COLO668 (cell line): ENCODE measurements at regions not wholly inside any gene's neighbourhood (a gene's known extent, or its start where the extent isn't known, plus 50 kb on each side); places are given as distances from the start of the nearest gene placed in this dataset.

Experiments
- DNase-seq: peaks from one replicate; lab custom pipeline; 2025; ENCODE audit not compliant: unreplicated experiment; lab: John Stamatoyannopoulos, UW

DNA sequence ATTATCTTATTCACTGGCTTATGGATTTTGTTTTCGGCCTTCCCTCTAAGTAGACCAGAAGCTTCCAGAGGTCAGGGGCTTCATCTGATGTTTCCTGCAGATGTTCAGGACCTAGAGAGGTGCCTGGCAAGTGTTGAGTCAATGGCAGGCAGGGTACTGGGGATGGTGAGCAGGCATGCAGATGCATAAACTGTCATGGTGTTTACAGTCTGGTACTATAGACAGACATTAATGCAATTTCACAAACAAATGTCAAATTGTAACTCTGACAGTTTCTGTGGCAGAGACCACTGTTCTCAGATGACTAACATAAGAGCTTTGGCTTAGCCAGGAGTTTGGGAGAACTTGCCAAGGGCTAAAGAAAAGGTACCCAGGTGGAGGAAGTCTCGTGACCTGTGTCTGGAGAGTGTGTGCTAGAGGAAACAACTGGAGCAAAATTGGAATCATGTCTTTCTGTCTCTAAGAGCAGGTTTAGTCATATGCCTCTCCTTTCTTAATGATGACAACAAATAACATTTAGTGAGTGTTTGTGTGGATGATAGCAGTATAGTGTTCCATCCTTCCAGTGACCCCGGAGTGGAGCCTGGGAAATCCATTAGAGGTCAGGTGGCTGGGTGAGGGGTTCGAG is 53.7 kb upstream of the TRAK1 start:
- no peak for DNase-seq

GRCh38 chr3:42036483-42036823 is 54.7 kb upstream of the TRAK1 start:
- DNase-seq = no peak

GRCh38 chr3:42035816-42036482 is 55.2 kb upstream of the TRAK1 start:
- DNase-seq = no peak

- DNase-seq = no peak
These were observed 56.1 kb upstream of the TRAK1 start for GRCh38 chr3:42035007-42035406.

- DNase-seq = no peak
These were observed 57.4 kb upstream of the TRAK1 start for GRCh38 chr3:42033741-42034140.

DNA sequence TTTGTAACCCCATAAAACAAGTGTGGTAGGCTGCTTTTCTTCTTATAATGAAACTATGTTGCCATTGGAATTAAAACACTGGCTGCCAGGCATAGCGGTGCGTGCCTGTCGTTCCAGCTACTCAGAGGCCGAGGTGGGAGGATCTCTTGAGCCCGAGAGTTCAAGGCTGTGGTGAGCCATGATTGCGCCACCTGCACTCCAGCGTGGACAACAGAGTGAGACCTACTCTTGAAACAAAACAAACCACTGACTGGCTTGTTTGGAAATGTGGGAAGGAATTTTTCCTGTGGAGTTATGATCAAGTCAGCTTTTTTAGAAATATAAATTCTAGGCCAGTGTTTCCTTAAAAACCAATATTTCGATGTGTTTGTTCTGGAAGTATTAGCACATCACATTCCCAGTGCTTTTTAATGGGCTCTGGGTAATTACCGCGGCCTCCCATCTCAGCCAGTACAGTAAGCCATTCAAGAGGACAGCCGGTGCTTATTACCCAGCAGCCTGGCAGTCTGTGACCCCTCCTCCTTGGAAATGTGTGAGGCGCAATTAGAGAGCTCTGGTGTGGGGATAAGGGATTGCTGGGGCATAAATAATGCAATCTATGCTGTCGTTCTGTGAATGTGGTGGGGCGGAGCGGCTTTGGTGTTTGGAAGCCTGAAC is 58.3 kb upstream of the TRAK1 start:
- DNase-seq = no peak

GRCh38 chr3:42031808-42032480 is 59.2 kb upstream of the TRAK1 start:
- no peak for DNase-seq

GRCh38 chr3:42028474-42028873 is 62.7 kb upstream of the TRAK1 start:
- no peak for DNase-seq

GRCh38 chr3:42027571-42027970 is 63.6 kb upstream of the TRAK1 start:
- no peak for DNase-seq

DNA sequence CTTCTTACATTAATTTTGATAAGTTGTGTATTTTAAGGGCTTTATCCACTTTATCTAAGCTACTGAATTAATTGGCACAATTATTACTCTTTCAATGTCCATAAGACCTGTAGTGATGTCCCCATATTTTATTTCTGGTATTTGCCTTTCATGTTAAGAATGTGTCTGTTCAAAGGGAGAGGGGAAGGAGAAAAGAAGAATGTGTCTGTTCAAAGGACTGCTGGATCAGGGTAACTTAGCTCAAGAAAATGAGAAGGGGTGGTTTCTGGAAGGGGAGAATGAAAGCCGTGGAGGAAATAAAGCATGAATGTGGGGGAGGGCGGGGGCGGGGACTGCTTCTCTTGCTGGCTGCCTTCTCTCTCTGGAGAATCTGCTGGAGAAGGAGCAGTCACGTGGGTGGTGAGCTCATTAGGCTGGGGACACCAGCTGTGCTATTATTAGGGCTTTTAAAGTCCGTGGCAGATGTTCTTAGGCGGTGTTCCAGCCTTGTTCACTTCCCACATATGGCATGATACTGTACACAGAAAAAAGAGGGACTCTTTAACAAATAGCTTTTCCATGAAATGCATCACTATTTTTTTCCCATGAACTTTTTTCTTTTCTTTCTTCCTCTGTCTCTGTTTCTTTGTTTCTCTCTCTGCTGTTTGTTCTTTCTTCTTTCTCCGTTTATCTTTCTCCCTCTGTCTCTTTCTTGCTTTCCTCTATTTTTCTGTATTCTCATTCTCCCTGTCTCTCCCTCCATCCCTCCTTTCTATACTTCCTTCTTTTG is 63.7 kb upstream of the ULK4 start:
- DNase-seq = peak; percentile 71

GRCh38 chr3:42024591-42025351 is 62.9 kb upstream of the ULK4 start:
- DNase-seq = no peak

GRCh38 chr3:42023380-42023779 is 61.5 kb upstream of the ULK4 start:
- no peak for DNase-seq

- DNase-seq = no peak
These were observed 60.5 kb upstream of the ULK4 start for GRCh38 chr3:42022355-42022754.

DNA sequence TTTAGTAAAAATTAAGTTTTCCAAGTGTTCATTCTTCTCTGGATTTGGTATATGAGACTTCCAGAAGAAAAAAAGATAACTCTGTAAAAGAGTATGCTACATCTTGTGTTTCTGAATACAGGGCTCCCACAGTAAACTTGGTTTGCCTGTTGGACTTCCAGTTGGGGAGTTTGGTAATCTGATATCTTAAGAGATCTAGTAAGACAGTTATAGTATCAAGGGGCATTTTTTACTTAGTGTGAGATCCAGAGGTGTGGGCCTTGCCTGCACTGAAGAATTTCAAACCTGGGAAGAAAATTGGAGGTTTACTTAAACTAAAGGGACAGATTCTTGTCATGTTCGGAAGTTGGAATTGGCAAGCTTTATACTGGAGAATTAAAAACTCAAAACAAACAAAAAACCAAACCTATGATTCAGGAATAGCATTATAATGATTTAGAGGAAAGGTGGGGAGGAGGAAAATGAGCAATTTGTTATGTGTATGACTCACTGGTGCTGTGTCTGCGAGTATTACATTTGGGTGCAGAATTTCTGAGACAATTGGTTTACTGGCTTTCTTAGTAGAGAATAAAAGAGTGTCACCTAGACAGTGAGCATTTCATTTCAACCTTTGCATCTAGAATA is 58.9 kb upstream of the ULK4 start:
- no peak for DNase-seq

DNA sequence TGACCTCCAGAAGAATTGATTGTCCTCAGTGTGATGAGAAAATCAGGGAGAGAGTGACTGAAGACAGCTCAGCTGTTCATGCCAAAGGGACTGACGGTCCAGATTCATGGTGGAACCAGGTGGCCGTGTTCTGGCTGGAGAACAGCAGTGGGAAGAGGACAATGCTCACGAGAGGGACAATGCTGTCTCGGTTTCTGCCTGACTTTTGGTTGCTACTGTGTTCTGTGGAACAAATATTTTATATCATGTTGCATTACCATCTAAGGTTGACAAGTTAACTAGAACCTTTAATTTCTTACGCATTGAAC is 58.0 kb upstream of the ULK4 start:
- DNase-seq = no peak

- DNase-seq = no peak
These were observed 57.4 kb upstream of the ULK4 start for GRCh38 chr3:42019144-42019952.

- peak; percentile 34 for DNase-seq
These were observed 53.1 kb upstream of the ULK4 start for GRCh38 chr3:42014921-42015533.

DNA sequence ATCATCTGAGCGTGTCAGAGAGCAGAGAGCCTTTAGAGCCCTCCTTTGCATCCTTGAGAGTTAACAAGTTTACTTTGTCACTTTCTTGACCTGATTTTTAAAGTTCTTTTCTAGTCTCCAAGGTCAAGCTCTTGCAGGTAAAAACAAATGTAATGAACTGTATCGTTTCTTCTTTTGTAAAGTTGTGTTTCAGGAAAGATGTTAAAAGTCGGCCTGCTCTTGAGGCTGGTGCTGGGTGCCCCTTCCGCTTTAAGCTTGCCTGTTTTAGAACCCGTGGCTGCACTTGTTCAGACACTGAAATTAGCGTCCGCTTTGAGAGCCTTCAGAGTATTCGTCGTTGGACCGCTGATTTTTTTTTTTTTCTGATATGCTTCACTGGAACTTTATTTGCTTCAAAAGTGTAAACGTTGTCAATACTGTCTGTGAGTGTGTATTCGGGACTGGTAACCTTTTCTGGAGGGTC is 52.6 kb upstream of the ULK4 start:
- DNase-seq = peak; percentile 7
